Suprapubic skin (tissue), 4 donors: ENCODE measurements at regions not wholly inside any gene's neighbourhood (a gene's known extent, or its start where the extent isn't known, plus 50 kb on each side); places are given as distances from the start of the nearest gene placed in this dataset.

Experiments
- EP300 ChIP-seq: sonication (generic); formaldehyde crosslinking; IDR thresholded peaks from one replicate; pipeline ENCODE4 v1.6.1; 2017; ENCODE audit warnings: antibody characterized with exemption
- POLR2A ChIP-seq, 2 donors: fragments of 450-650 bp; IDR thresholded peaks; one replicate each; pipeline ENCODE4 v1.6.1; 2017; ENCODE audit warnings: antibody characterized with exemption in 2 of 2, mild to moderate bottlenecking in 2 of 2, moderate library complexity in 2 of 2
- POLR2AphosphoS5 ChIP-seq, 3 donors: sonication (generic); formaldehyde crosslinking; IDR thresholded peaks; one replicate each; pipeline ENCODE4 v1.6.1; 2017; ENCODE audit warnings: antibody characterized with exemption in 3 of 3
- TF ChIP-seq, protein P1 (sequence below), 2 donors: fragments of 200-600 bp in 1 of 2; fragments of 450-650 bp in 1 of 2; sonication (generic) in 1 of 2; IDR thresholded peaks; one replicate each; pipeline ENCODE4 v1.5.1; 2016 to 2019; ENCODE audit warnings: antibody characterized with exemption in 2 of 2, mild to moderate bottlenecking in 1 of 2, moderate library complexity in 1 of 2

DNA sequence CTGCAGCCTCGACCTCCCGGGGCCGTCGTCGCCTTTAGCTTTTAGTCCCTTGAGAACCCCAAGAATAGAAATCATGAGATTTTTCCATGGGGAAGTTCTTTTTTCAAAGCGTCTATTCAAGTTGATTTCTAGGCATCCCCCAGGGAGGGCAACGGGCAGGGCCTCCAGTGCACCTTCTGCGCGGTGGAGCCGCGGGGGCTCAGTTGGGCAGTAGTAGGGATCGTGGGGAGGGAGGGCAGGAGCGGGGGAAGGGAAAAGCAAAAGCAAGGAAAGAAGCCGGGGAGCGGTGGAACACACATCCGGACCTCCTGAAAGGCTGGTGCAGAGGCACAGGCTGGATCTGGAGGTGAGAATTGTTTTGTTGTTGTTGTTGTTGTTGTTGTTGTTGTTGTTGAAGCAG lies 103.4 kb downstream of the PPIAL4G start:
- TF ChIP-seq, protein P1, sequence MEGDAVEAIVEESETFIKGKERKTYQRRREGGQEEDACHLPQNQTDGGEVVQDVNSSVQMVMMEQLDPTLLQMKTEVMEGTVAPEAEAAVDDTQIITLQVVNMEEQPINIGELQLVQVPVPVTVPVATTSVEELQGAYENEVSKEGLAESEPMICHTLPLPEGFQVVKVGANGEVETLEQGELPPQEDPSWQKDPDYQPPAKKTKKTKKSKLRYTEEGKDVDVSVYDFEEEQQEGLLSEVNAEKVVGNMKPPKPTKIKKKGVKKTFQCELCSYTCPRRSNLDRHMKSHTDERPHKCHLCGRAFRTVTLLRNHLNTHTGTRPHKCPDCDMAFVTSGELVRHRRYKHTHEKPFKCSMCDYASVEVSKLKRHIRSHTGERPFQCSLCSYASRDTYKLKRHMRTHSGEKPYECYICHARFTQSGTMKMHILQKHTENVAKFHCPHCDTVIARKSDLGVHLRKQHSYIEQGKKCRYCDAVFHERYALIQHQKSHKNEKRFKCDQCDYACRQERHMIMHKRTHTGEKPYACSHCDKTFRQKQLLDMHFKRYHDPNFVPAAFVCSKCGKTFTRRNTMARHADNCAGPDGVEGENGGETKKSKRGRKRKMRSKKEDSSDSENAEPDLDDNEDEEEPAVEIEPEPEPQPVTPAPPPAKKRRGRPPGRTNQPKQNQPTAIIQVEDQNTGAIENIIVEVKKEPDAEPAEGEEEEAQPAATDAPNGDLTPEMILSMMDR (IDR thresholded peaks at IDR 0.05) = no peak
- no peak for TF ChIP-seq POLR2A (IDR thresholded peaks at IDR 0.05)
- no peak for TF ChIP-seq POLR2AphosphoS5 (IDR thresholded peaks at IDR 0.05)
- no peak for TF ChIP-seq EP300
